Small intestine (tissue), 7 donors: ENCODE measurements at regions not wholly inside any gene's neighbourhood (a gene's known extent, or its start where the extent isn't known, plus 50 kb on each side); places are given as distances from the start of the nearest gene placed in this dataset.

Experiments
- DNase-seq, 2 donors: peaks; one replicate each; pipeline versions ENCODE4 v3.0.0 to v3.0.0-alpha.2; 2013
- FAIRE-seq: peaks from 2 replicates; lab custom pipeline; 2012; peaks lifted over from hg19 to GRCh38; lab: Jason Lieb, UNC
- H3K27ac ChIP-seq, 3 donors: one replicate each; pipeline ENCODE4 v1.5.1; 2013; ENCODE audit warnings: low read length in 2 of 3, mild to moderate bottlenecking in 2 of 3, control low read depth in 1 of 3, inconsistent platforms in 1 of 3, low read depth in 1 of 3, moderate library complexity in 1 of 3
- H3K27me3 ChIP-seq, 3 donors: one replicate each; pipeline ENCODE4 v1.6.1; 2013; ENCODE audit warnings: low read length in 3 of 3, inconsistent platforms in 1 of 3; ENCODE audit not compliant: control insufficient read depth in 3 of 3, insufficient read depth in 3 of 3
- H3K36me3 ChIP-seq, 3 donors: one replicate each; pipeline ENCODE4 v1.6.1; 2013; ENCODE audit warnings: low read length in 3 of 3, inconsistent platforms in 1 of 3, low read depth in 1 of 3, mild to moderate bottlenecking in 1 of 3, moderate library complexity in 1 of 3; ENCODE audit not compliant: control insufficient read depth in 3 of 3, insufficient read depth in 2 of 3
- H3K4me1 ChIP-seq, 3 donors: one replicate each; pipeline ENCODE4 v1.6.1; 2013; ENCODE audit warnings: low read length in 2 of 3, inconsistent platforms in 1 of 3, low read depth in 1 of 3, mild to moderate bottlenecking in 1 of 3, moderate library complexity in 1 of 3; ENCODE audit not compliant: control insufficient read depth in 3 of 3, insufficient read depth in 2 of 3
- H3K4me3 ChIP-seq, 3 donors: one replicate each; pipeline ENCODE4 v1.5.1; 2013; ENCODE audit warnings: low read length in 3 of 3, control low read depth in 1 of 3, inconsistent platforms in 1 of 3, low read depth in 1 of 3, mild to moderate bottlenecking in 1 of 3, moderate library complexity in 1 of 3
- H3K9me3 ChIP-seq, 2 donors: one replicate each; pipeline ENCODE4 v1.6.1; 2013; ENCODE audit warnings: low read depth in 1 of 2, low read length in 1 of 2; ENCODE audit not compliant: control insufficient read depth in 2 of 2, insufficient read depth in 1 of 2
- WGBS, 3 donors: extraction: QIAGEN DNeasy Blood & Tissue Kit; methylation state at CpG; one replicate each; pipeline ENCODE4 v1.1.7; 2013; 5-methylcytosine and 5-hydroxymethylcytosine counted together
- donor health status: healthy with polysubstance abuse.
- donor health status: control.
- donor health status: control.
- donor health status: Bipolar disorder and iron deficiency.
- donor health status: healthy.

DNA sequence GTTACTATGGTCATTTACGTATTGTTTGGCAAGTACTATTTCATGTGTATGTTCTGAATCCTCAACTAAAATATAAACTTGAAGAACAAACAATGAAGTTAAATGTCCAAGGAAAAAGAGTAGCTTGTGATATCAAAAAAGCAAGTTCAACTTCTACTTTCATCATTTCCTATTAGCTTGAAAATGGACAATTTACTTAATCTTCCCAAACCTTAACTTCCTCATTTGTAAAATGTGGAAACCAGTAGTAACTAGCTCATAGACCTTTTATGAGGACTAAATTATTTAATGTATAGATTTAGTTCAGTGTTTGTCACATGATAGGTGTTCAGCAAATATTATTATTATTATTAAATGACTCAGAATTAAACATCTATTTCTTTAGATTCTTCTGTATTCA, 276.8 kb upstream of the TET2 start:
- FAIRE-seq (no peak), DNase-seq (no peak)
- Histone ChIP-seq H3K4me3 (no peak overlapping the region), H3K4me1 (no peaks in the 10 kb centered on the region), H3K9me3 (no peaks in the 10 kb centered on the region), H3K36me3 (no peaks in the 10 kb centered on the region), H3K27ac (no peak overlapping the region), H3K27me3 (no peaks in the 10 kb centered on the region)
- WGBS, 3 donors = 90 to 97% (median 95%) methylated on average over 1 of the region's 1 CpG

DNA sequence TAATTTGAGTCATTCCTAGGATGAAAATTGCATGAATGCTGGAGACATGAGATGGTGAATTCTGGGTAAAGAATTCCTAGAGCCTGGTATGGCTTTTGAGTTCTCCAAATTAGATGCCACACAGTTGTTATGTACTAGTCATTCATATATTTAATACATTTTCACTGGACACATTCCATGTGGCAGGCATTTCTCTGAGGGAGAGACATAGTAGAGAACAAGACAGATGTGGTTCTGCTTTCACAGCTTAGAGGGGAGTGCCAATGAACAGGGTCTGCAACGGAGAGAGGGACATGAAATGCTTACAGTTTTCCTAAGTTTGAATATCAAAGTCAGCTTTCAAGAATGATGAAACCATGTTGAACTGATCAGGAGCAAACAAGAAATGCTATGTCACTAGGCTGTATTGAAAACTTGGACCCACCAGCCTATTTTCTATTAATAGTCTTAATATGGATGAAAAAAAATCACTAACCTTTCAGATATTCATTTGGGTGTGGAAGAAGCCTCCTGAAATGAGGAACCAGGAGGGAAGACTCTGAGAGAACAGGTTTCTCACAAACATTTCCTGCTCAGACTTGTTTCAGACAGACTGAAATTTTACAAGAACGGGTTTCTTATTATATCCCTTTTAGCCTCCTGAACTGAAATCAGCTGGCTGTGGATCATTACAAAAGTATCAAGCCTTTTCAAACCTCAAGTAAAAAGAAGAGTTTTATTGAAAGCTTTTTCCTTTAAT, 276.0 kb upstream of the TET2 start:
- WGBS, 3 donors = 51 to 66% (median 60%) methylated on average over 2 of the region's 2 CpGs
- no peak for DNase-seq
- Histone ChIP-seq H3K27me3 (no peaks in the 10 kb centered on the region), H3K4me1 (no peaks in the 10 kb centered on the region), H3K27ac (no peak overlapping the region), H3K36me3 (no peaks in the 10 kb centered on the region), H3K9me3 (no peaks in the 10 kb centered on the region), H3K4me3 (no peak overlapping the region)
- FAIRE-seq = no peak

DNA sequence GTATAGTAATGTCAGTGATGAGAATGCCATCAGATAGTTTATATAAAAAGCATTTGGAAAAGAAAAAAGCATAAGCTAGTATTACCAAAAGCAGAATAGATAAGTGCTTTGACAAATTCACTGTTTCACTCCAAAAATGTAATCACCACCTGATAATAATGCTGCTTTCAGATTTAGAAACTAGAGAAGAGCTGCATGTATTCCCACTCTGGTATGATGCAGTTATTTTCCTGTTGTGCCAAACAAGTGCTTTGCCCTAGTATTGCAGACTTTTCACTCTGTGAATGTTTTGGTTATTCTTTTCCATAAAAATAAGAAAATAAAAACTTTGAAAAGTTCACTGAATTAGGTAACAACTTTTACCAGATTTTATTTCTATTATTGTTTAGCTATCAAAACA, 267.7 kb upstream of the TET2 start:
- Histone ChIP-seq H3K4me1 (no peaks in the 10 kb centered on the region), H3K27ac (no peak overlapping the region), H3K36me3 (no peaks in the 10 kb centered on the region), H3K27me3 (no peaks in the 10 kb centered on the region), H3K4me3 (no peak overlapping the region), H3K9me3 (no peaks in the 10 kb centered on the region)
- DNase-seq = no peak
- FAIRE-seq = no peak

DNA sequence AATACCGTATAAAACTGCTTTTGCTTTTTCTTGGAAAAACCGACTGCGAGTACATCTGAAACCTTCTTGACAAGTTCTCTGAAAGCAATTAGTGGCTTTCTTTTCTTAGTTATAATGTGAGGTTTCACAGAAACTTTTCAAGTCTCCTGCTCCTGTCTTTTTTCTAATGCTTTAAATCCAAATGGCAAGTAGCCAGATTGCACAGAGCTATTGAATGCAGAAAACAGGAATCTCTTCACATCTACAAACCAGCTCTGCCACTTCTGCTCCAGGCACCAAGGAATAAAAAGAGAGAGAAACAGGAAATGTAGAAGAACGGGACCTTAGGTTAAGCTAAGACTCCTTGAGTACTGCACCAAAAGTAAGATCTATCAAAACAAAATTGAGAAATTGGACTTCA, 267.3 kb upstream of the TET2 start:
- no peak overlapping the region for H3K4me3 ChIP-seq
- H3K27me3 ChIP-seq = no peaks in the 10 kb centered on the region
- no peaks in the 10 kb centered on the region for H3K36me3 ChIP-seq
- H3K27ac ChIP-seq = no peak overlapping the region
- DNase-seq = no peak
- no peaks in the 10 kb centered on the region for H3K4me1 ChIP-seq
- no peak for FAIRE-seq
- no peaks in the 10 kb centered on the region for H3K9me3 ChIP-seq
- 54 to 65% (median 57%) methylated on average over 4 of the region's 4 CpGs for WGBS, 3 donors

DNA sequence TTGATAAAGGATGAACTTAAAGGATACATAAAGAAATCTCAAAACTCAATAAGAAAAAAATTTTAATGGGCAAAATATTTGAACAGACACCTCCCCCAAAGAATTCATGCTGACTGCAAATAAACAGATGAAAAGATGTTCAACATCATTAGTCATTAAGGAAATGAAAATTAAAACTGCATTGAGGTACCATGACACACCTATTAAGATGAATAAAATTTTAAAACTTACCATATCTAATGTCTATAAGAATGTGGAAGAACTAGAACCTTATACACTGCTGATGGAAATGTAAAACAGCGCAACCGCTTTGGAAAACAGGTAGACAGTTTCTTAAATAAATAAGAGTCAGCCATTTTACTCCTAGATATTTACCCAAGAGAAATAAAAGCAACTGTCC, 266.8 kb upstream of the TET2 start:
- Histone ChIP-seq H3K4me3 (no peak overlapping the region), H3K4me1 (no peaks in the 10 kb centered on the region), H3K27ac (no peak overlapping the region), H3K36me3 (no peaks in the 10 kb centered on the region), H3K9me3 (no peaks in the 10 kb centered on the region), H3K27me3 (no peaks in the 10 kb centered on the region)
- WGBS, 3 donors = 96 to 99% (median 98%) methylated on average over 2 of the region's 2 CpGs
- DNase-seq = no peak
- FAIRE-seq = no peak

DNA sequence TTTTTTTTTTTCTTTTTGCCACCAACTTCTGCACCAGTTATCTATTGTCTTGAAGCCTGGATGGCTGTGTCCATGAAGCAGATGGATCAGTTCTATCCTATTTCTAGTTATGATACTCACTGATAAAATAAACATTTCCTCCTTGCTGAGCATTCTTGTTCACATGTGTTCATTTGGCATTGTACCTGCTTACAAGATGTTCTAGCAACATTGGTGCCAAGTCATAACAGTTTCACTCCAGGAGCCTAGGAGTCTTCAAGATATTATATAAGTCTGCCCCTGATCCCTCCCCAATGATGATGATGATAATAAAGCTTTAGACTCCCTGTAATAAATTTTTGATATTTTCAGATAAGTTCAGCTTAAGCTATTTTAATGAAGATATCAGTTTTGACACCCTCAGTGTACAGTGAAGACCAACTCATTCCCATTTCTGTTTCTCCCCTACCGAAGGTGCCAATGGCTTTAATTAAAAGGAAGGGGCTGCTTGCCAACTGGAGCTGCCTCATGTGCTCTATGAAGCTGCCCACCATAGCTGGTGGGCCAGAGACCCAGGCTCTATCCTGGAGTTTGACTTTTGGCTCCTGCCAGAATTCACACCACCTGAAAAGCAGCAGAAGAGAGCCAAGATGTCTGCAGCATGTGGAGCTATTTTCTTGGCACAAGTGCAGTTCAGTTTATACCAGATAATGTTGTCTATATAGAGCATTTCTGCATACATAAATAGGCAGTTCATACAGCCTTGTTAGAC, 265.4 kb upstream of the TET2 start:
- Histone ChIP-seq H3K4me1 (no peaks in the 10 kb centered on the region), H3K36me3 (no peaks in the 10 kb centered on the region), H3K27me3 (no peaks in the 10 kb centered on the region), H3K4me3 (no peak overlapping the region), H3K9me3 (no peaks in the 10 kb centered on the region), H3K27ac (no peak overlapping the region)
- DNase-seq (no peak), FAIRE-seq (no peak)
- WGBS, 3 donors = 68 to 79% (median 73%) methylated on average over 1 of the region's 1 CpG

DNA sequence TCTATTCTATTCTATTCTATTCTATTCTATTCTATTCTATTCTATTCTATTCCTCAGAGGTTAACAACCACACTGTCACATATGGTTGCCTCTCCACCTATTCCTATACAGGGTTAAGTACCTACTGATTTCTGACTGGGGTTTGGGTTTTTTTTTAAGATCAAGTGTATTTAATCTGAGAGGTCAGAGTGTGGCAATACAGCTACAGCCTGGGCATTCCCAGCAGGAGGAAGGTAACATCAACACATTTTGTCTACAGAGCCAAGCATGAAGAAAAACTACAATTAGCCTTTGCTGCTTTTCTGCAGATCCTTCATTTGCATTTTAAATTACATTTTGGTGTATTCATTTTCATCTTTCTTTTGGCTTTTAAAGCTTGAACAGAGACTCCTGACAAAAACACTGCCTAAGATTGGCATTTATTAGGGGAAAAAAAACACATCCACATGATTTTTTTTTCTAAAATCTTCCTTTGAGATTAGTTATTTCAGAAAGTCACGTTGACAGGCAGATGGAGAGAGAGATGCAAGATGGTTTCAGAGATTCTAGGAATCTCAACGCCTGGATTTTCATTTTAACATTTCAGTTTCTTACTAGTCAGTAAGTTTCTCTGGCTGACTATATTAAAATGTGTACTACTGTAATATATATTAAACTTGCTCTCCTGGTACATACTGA, 255.9 kb upstream of the TET2 start:
- no peaks in the 10 kb centered on the region for H3K4me1 ChIP-seq
- H3K36me3 ChIP-seq = no peaks in the 10 kb centered on the region
- DNase-seq (no peak), FAIRE-seq (no peak)
- no peak overlapping the region for H3K27ac ChIP-seq
- no peak overlapping the region for H3K4me3 ChIP-seq
- H3K9me3 ChIP-seq = no peaks in the 10 kb centered on the region
- 42 to 54% (median 46%) methylated on average over 2 of the region's 2 CpGs for WGBS, 3 donors
- no peaks in the 10 kb centered on the region for H3K27me3 ChIP-seq

DNA sequence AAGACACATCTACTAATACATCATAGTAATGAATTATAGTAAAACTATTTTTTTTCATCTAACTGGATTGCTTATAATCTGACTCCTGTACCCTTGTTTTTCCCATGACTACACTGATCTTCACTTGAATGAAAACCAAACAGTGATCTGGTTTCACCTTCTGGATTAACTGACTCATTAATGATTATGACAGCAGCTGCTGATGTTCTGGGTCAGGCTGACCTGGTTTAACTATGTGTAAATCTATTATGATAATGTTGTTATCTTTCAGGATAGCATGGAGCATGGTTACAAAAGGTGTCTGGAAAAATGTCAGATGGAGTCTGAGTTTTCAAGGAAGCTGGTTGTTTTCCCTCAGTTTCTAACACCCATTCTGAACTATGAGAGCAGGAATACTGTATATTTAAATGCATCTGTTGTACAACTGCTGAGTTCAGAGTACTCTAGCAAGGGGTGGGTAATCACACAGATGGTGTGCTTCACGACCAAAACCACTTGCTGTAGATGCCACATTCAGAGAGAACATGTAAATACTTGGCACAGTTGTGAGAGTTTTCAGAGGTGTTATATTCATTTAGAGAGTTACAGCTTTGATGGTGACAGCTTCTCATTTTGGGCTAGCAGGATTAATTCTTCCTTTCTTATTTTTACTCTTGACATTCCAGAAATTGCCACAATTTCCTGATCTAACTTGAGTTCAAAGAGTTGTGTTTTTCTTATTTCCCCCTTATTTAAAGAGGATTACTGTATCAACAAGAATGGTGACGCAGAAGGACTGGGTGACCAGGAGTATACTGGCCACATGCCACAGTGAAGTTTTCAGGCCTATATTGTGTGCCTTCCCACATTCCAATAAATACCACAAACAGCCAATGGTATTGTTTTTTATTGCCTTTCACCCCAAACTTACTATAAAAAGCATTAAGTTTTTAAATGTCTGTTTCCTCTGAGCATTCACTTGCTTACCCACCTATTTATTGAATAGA, 249.7 kb upstream of the TET2 start:
- whole genome bisulfite sequencing, 3 donors = 40 to 49% (median 41%) methylated on average over 2 of the region's 2 CpGs
- no peaks in the 10 kb centered on the region for H3K4me1 ChIP-seq
- no peaks in the 10 kb centered on the region for H3K27me3 ChIP-seq
- peaks cover 0 to 3% of the 10 kb centered on the region in 2 donors for H3K9me3 ChIP-seq
- no peak for FAIRE-seq
- no peak overlapping the region for H3K4me3 ChIP-seq
- no peaks in the 10 kb centered on the region for H3K36me3 ChIP-seq
- no peak for DNase-seq
- no peak overlapping the region for H3K27ac ChIP-seq
